ENCODE measurements at regions not wholly inside any gene's neighbourhood (a gene's known extent, or its start where the extent isn't known, plus 50 kb on each side); places are given as distances from the start of the nearest gene placed in this dataset.

GRCh38 chr2:45169339-45170190, 160.3 kb upstream of the SIX2 start:
- Histone ChIP-seq H3K9me3 (replicated peaks) (no peaks in the 10 kb centered on the region), H3K4me1 (peaks cover 32% of the 10 kb centered on the region), H3K4me3 (peak overlapping the region; percentile 66), H3K27ac (replicated peaks) (no peak overlapping the region), H3K27me3 (ENCODE audit: low read depth) (peaks cover 98% of the 10 kb centered on the region), H3K36me3 (no peaks in the 10 kb centered on the region)
- intact Hi-C loops (cut with micrococcal nuclease): no loop called here
- no peak for DNase-seq
- no peak for TF ChIP-seq CTCF (IDR thresholded peaks at IDR 0.05; ENCODE audit: borderline replicate concordance)

GRCh38 chr2:45168711-45169338, 159.6 kb upstream of the SIX2 start:
- intact Hi-C loops (cut with micrococcal nuclease): no loop called here
- Histone ChIP-seq H3K9me3 (replicated peaks) (no peaks in the 10 kb centered on the region), H3K36me3 (no peaks in the 10 kb centered on the region), H3K27me3 (ENCODE audit: low read depth) (peaks cover 100% of the 10 kb centered on the region), H3K4me1 (peaks cover 32% of the 10 kb centered on the region), H3K4me3 (peak overlapping the region; percentile 66), H3K27ac (replicated peaks) (no peak overlapping the region)
- no peak for TF ChIP-seq CTCF (IDR thresholded peaks at IDR 0.05; ENCODE audit: borderline replicate concordance)
- no peak for DNase-seq

GRCh38 chr2:45167920-45168629, 158.8 kb upstream of the SIX2 start:
- no peaks in the 10 kb centered on the region for H3K36me3 ChIP-seq
- H3K9me3 ChIP-seq (replicated peaks): no peaks in the 10 kb centered on the region
- H3K27me3 ChIP-seq (ENCODE audit: low read depth): peaks cover 100% of the 10 kb centered on the region
- no peak overlapping the region for H3K27ac ChIP-seq (replicated peaks)
- peak overlapping the region; percentile 66 for H3K4me3 ChIP-seq
- TF ChIP-seq CTCF (IDR thresholded peaks at IDR 0.05; ENCODE audit: borderline replicate concordance): no peak
- intact Hi-C loops (cut with micrococcal nuclease): no loop called here
- peaks cover 32% of the 10 kb centered on the region for H3K4me1 ChIP-seq
- DNase-seq: no peak

GRCh38 chr2:45166229-45166890, 157.1 kb upstream of the SIX2 start:
- no peak for TF ChIP-seq CTCF (IDR thresholded peaks at IDR 0.05; ENCODE audit: borderline replicate concordance)
- peaks cover 100% of the 10 kb centered on the region for H3K27me3 ChIP-seq (ENCODE audit: low read depth)
- H3K4me3 ChIP-seq: no peak overlapping the region
- H3K27ac ChIP-seq (replicated peaks): no peak overlapping the region
- peaks cover 32% of the 10 kb centered on the region for H3K4me1 ChIP-seq
- H3K36me3 ChIP-seq: no peaks in the 10 kb centered on the region
- no peak for DNase-seq
- H3K9me3 ChIP-seq (replicated peaks): no peaks in the 10 kb centered on the region
- intact Hi-C loops (cut with micrococcal nuclease): no loop called here

- H3K36me3 ChIP-seq: no peaks in the 10 kb centered on the region
- no peaks in the 10 kb centered on the region for H3K4me1 ChIP-seq
- H3K4me3 ChIP-seq: no peak overlapping the region
- no peaks in the 10 kb centered on the region for H3K9me3 ChIP-seq (replicated peaks)
- no peak for DNase-seq
- peaks cover 93% of the 10 kb centered on the region for H3K27me3 ChIP-seq (ENCODE audit: low read depth)
- intact Hi-C loops (cut with micrococcal nuclease): no loop called here
- TF ChIP-seq CTCF (IDR thresholded peaks at IDR 0.05; ENCODE audit: borderline replicate concordance): no peak
- H3K27ac ChIP-seq (replicated peaks): no peak overlapping the region
Observed at GRCh38 chr2:45162711-45163110, 153.5 kb upstream of the SIX2 start.
